Muscle layer of duodenum (tissue), 2 donors: ENCODE measurements at regions not wholly inside any gene's neighbourhood (a gene's known extent, or its start where the extent isn't known, plus 50 kb on each side); places are given as distances from the start of the nearest gene placed in this dataset.
"Not testable (repeated sequence)": the region's sequence is repeated elsewhere in the genome, so short reads cannot be mapped to it uniquely, and the experiment has no call there.

ENCODE experiments used
- H3K27ac ChIP-seq: one replicate; pipeline ENCODE4 v1.7.0; 2013; ENCODE audit warnings: mild to moderate bottlenecking, low read length
- H3K27me3 ChIP-seq: one replicate; pipeline ENCODE4 v1.7.0; 2013; ENCODE audit warnings: low read depth, mild to moderate bottlenecking, control low read depth, low read length
- H3K36me3 ChIP-seq, 2 donors: one replicate each; pipeline ENCODE4 v1.7.0; 2013; ENCODE audit warnings: low read length in 2 of 2, control low read depth in 1 of 2, mild to moderate bottlenecking in 1 of 2; ENCODE audit not compliant: insufficient read depth in 2 of 2, control insufficient read depth in 1 of 2
- H3K4me1 ChIP-seq, 2 donors: one replicate each; pipeline ENCODE4 v1.7.0; 2013; ENCODE audit warnings: low read length in 2 of 2, mild to moderate bottlenecking in 2 of 2, control low read depth in 1 of 2, moderate library complexity in 1 of 2; ENCODE audit not compliant: insufficient read depth in 2 of 2, control insufficient read depth in 1 of 2
- H3K4me3 ChIP-seq, 2 donors: one replicate each; pipeline ENCODE4 v1.7.0; 2013; ENCODE audit warnings: low read length in 2 of 2, low read depth in 1 of 2, mild to moderate bottlenecking in 1 of 2
- H3K9me3 ChIP-seq, 2 donors: one replicate each; pipeline ENCODE4 v1.7.0; 2013; ENCODE audit warnings: low read length in 2 of 2, control low read depth in 1 of 2, mild to moderate bottlenecking in 1 of 2; ENCODE audit not compliant: control insufficient read depth in 1 of 2
- donor health status: healthy.

GRCh38 chr12:31796270-31796951 is 67.6 kb upstream of the AMN1 start:
- Histone ChIP-seq H3K4me1 (no peaks in the 10 kb centered on the region), H3K27me3 (no peaks in the 10 kb centered on the region), H3K36me3 (no peaks in the 10 kb centered on the region), H3K27ac (no peak overlapping the region), H3K9me3 (peaks cover 0 to 2% of the 10 kb centered on the region in 2 donors), H3K4me3 (no peak overlapping the region)

GRCh38 chr12:31794745-31795144 is 65.9 kb upstream of the AMN1 start:
- Histone ChIP-seq H3K27me3 (no peaks in the 10 kb centered on the region), H3K27ac (no peak overlapping the region), H3K4me1 (no peaks in the 10 kb centered on the region), H3K9me3 (peaks cover 0 to 2% of the 10 kb centered on the region in 2 donors), H3K4me3 (no peak overlapping the region), H3K36me3 (no peaks in the 10 kb centered on the region)

GRCh38 chr12:31791265-31791664 is 62.4 kb upstream of the AMN1 start:
- H3K4me3 ChIP-seq, H3K27ac ChIP-seq, H3K4me1 ChIP-seq, H3K36me3 ChIP-seq, H3K27me3 ChIP-seq, H3K9me3 ChIP-seq: not testable (repeated sequence)

GRCh38 chr12:31790759-31791158 is 61.9 kb upstream of the AMN1 start:
- Histone ChIP-seq H3K27ac (no peak overlapping the region), H3K27me3 (no peaks in the 10 kb centered on the region), H3K4me1 (no peaks in the 10 kb centered on the region), H3K36me3 (no peaks in the 10 kb centered on the region), H3K4me3 (no peak overlapping the region), H3K9me3 (peaks cover 0 to 2% of the 10 kb centered on the region in 2 donors)

- H3K4me3 ChIP-seq, result no peak overlapping the region
These were observed 56.5 kb upstream of the AMN1 start for GRCh38 chr12:31785318-31785717.

GRCh38 chr12:31783996-31784645 is 55.3 kb upstream of the AMN1 start:
- no peaks in the 10 kb centered on the region for H3K36me3 ChIP-seq
- H3K4me1 ChIP-seq, result no peaks in the 10 kb centered on the region
- H3K27me3 ChIP-seq, result no peaks in the 10 kb centered on the region
- H3K27ac ChIP-seq, result no peak overlapping the region
- no peak overlapping the region for H3K4me3 ChIP-seq
- H3K9me3 ChIP-seq, result no peaks in the 10 kb centered on the region

More at GRCh38 chr12:31785318-31785717, 56.5 kb upstream of the AMN1 start:
- Histone ChIP-seq H3K27me3 (no peaks in the 10 kb centered on the region), H3K9me3 (no peaks in the 10 kb centered on the region), H3K27ac (no peak overlapping the region), H3K4me1 (no peaks in the 10 kb centered on the region), H3K36me3 (no peaks in the 10 kb centered on the region)

GRCh38 chr12:31783556-31783955 is 54.7 kb upstream of the AMN1 start:
- Histone ChIP-seq H3K36me3 (no peaks in the 10 kb centered on the region), H3K27me3 (no peaks in the 10 kb centered on the region), H3K4me3 (no peak overlapping the region), H3K27ac (no peak overlapping the region), H3K9me3 (no peaks in the 10 kb centered on the region), H3K4me1 (no peaks in the 10 kb centered on the region)

GRCh38 chr12:31781894-31782540 is 53.2 kb upstream of the AMN1 start:
- Histone ChIP-seq H3K4me1 (no peaks in the 10 kb centered on the region), H3K36me3 (no peaks in the 10 kb centered on the region), H3K27me3 (no peaks in the 10 kb centered on the region), H3K27ac (no peak overlapping the region), H3K4me3 (no peak overlapping the region), H3K9me3 (no peaks in the 10 kb centered on the region)

- Histone ChIP-seq H3K27ac (no peak overlapping the region), H3K36me3 (no peaks in the 10 kb centered on the region), H3K4me1 (no peaks in the 10 kb centered on the region), H3K4me3 (no peak overlapping the region), H3K9me3 (no peaks in the 10 kb centered on the region), H3K27me3 (no peaks in the 10 kb centered on the region)
These were observed 51.3 kb upstream of the AMN1 start for GRCh38 chr12:31780096-31780495.

GRCh38 chr12:31778687-31779086 is 49.9 kb upstream of the AMN1 start:
- Histone ChIP-seq H3K27ac (no peak overlapping the region), H3K9me3 (no peaks in the 10 kb centered on the region), H3K27me3 (no peaks in the 10 kb centered on the region), H3K4me3 (no peak overlapping the region), H3K36me3 (no peaks in the 10 kb centered on the region), H3K4me1 (no peaks in the 10 kb centered on the region)
